Left lobe of liver (tissue), 2 donors: ENCODE measurements at regions not wholly inside any gene's neighbourhood (a gene's known extent, or its start where the extent isn't known, plus 50 kb on each side); places are given as distances from the start of the nearest gene placed in this dataset.

Experiments used
- ATAC-seq: fragments of 200-7000 bp; cut with Tn5 transposase; one replicate; pipeline ENCODE4 v1.9.1; 2020; ENCODE audit warnings: mild to moderate bottlenecking, moderate library complexity
- DNase-seq: peaks from one replicate; pipeline ENCODE4 v3.0.0-alpha.2; 2020; ENCODE audit warnings: low spot score
- donor health status: DM: no; HTN: no; CAD: no; lungs with moderate emphysema.
- donor health status: DM: no; HTN: yes; CAD: no.

DNA sequence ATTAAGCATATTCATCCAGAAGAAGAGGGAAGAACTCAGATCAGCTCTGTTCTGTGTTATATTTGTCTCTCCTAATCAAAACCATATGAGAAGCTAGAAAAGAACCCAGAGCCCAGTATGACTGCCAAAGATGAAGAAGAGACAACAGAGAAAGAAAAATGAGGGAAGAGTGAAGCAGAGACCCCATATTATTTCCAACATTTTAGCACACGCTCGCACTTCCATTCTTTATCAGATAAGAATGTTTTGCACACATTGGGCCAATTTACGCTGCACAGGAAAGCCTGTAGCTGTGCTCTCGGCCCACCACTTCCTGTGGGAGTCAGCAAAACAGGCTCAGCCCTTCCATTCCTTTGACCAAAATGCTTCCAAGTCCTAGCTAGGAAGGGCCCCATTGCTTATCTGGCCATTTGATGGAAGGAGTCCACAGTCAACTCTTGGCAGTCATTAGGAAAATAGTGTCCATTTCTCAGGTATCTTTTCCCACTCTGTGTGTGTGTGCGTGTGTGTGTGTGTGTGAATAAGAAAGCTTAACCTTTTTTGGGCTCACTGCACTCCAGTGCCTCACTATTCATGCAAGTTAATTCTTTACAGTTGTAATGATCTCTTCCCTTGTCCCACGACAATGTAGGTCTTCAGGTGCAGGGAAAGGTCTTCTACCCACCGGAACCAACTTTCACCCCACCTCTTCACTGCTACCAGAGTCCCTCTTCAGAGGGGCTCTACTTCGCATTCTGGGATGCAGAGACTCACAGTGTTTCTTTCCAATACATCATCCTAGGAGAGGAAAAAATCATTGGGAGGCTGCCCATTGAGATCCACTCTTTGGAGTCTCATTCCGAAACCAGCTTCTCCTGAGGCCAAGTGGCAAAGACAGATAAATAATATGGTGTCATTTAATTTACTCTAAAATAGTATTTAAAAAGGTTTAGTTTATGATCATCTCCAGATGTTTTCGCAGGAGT, 237.5 kb downstream of the COG6 start:
- DNase-seq (no peak), ATAC-seq (no peak)

- ATAC-seq (no peak), DNase-seq (no peak)
Observed at GRCh38 chr13:39893808-39894207, 238.3 kb downstream of the COG6 start.

DNA sequence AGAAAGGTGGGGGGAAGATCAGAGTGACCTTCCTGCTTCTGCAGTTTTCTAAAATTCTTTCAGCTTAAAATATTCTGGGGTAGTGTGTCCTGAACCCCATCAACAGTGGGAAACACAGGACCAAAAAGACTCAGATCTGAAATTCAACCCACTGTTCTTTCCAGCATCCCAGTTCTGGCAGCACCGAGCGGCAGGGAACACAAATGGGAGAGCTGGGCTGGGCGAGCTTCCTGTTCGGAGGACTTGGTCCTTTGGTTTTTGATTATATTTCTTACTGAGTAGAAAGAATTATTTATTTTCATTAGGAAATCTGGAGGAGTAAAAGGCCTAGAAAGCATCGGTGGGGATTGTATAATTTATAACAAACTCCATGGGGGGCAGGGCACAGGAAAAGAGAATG, 239.1 kb downstream of the COG6 start:
- no peak for DNase-seq
- ATAC-seq, result no peak

GRCh38 chr13:39895254-39895653, 239.8 kb downstream of the COG6 start:
- ATAC-seq, result no peak
- DNase-seq, result no peak

DNA sequence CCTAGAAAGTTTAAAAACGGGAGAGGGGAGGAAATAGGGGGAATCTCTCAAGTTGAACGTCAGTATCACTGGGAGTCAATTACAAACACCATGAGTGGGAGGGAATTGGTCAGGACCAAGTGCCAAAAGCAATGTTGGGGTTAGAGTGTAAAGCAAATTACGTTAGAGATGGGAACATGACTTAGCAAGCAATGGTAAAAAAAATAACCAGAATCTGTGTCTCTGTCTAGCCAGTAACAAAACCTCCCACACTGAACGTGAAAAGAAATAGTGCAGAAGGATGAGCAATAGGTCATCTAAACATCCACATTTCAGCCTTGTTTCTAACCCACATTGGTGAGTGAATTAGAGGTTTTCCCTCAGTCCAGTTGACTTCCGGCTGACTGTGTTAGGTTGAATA, 242.2 kb downstream of the COG6 start:
- no peak for ATAC-seq
- DNase-seq, result no peak

DNA sequence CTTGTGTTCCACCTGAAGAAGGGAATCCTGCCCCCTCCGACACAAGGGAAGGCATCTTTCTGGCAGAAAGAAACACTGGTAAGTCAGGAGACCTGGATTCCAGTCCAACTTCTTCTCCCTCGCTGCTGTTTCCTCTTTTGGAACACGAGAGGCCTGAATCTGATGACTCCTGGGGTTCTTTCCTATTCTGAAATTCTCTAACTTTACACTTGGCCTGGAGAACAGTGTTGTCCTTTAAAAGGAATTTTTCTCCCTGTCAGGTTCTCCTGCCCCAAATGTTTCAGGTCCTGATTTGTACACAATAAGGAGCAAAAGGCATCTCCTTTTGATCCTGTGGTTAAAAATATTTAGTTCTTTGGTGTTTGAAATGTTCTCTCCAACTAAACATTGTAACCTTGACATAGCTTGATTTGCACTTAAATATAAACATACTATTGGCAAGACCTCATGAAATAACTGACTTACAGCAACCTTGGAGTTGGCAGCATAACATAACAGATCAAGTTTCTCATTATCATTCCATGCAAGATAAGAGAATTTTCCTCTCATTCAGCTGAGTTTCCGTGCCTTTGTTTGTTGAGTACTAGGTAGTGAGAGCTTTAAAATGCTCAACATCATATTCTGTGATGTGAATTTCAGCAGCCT, 244.8 kb downstream of the COG6 start:
- DNase-seq (no peak), ATAC-seq (no peak)

DNA sequence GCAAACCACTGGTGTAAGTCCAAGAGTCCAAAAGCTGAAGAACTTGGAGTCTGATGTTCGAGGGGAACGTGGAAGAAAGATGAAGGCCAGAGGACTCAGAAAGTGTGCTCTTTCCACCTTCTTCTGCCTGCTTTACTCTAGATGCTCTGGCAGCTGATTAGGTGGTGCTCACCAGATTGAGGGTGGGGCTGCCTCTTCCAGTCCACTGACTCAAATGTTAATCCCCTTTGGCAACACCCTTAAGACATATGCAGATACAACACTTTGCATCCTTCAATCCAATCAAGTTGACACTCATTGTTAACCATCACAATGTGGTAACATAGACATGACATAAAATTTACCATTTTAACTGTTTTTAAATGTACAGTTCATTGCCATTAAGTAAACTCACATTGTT, 249.5 kb downstream of the COG6 start:
- DNase-seq, result no peak
- ATAC-seq, result no peak

DNA sequence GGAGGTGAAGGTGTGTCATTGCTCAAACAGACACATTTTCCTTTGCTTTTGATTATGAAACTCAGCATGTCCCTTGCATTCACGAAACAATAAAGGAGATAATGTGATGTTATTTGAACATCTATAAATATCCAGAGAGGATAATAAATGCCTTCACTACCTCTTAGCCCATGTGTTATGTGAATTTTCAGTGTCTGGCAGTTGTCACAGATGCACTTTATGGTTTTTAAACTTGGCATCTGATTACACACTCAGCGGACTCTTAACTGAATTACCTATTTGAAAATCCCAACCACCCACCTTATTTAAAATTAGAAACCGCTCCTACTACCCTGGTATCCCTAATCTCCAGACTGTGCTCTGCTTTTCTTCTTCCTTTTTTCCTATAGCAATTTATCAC, 254.2 kb downstream of the COG6 start:
- no peak for DNase-seq
- ATAC-seq, result no peak

- DNase-seq (no peak), ATAC-seq (no peak)
Observed at GRCh38 chr13:39910041-39910440, 254.6 kb downstream of the COG6 start.

DNA sequence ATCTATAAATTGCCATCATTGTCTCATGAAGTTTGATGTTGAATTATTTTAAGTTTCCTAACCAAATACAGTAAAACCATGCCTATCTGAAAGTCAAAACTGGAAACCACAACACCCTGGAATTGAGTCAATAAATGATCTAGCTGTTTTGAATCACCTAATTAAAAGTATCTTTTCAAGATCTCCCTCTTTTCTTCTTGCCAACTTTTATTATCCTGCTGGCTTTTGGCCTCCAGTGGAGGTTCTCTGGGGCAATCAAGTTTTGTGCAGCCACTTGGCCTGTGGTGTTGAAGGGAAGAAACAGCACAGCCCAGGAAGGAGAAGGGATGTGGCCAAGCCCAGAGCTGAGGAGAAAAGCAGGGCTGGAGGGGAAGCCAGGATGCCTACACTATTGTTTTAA, 255.4 kb downstream of the COG6 start:
- DNase-seq (no peak), ATAC-seq (no peak)

DNA sequence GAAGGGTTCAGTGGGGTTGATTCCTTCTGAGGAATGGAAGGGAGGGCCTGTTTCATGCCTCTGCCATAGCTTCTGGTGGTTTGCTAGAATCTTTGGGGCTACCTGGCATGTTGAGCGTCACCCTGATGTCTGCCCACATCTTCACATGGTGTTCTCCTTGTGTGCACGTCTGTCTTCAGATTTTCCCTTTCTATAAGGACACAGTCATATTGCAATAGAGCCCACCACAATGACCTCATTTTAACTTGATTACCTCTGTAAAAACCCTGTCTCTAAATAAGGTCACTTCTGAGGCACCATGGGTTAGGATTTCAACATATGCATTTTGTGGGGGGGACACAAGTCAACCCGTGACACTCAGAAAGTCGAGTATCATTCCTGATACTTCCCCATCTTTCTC, 257.9 kb downstream of the COG6 start:
- ATAC-seq, result no peak
- DNase-seq, result no peak

DNA sequence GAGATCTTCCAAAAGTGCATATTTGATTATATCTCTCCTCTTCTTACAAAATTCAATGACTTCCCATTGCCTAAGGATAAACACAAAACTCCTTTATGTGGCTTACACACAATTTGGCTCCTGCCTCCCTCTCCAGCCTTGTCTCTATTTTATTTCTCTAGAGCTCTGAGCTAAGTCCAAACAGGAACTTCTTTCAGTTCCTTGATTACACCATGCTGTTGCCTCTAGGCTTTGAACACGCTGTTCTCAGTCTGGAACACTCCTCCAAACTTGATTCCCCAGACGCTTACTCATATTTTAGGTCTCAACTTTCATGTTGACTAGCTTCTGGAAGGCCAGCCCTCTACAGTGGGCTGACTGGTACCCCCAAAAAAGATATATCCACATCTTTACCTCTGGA, 258.5 kb downstream of the COG6 start:
- DNase-seq (no peak), ATAC-seq (no peak)

DNA sequence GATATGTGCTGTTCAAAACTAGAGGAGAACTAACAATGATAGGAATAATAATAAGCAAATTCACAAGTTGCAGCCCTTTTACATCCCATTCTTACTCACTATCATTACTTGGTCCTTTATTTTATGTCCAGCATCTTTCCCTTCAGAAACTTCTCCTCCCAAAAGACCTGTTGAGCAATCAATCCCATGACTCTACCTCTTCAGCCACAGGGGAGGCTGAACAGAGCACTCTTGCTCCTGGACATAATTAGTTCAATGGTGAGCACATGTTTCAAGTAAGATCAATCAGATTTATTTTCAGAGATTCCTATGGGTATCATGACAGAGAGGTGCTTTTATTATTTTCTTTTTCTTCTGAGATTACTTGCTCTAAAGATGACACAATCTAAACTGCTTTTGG, 260.0 kb downstream of the COG6 start:
- DNase-seq (no peak), ATAC-seq (no peak)

DNA sequence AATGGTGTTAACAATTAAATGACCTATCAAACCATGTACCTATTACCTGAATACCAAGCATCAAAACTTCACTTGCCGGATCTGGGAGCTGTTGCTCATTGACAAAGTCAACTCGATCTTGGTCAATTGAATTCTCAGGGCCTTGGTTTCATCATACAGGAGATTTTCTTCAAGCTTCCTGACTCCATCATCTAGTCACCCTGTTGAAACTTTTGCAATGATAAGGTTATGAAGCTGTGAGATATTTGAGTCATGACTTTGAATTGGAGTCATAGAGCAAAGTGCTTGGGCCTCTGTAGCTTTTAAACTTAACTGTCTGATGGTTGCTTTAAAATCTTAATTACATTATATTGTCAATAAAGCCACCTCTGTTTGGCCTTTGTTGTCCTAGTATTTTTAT, 260.9 kb downstream of the COG6 start:
- ATAC-seq, result no peak
- DNase-seq, result no peak

GRCh38 chr13:39918620-39919236, 263.3 kb downstream of the COG6 start:
- no peak for ATAC-seq
- DNase-seq, result no peak

- ATAC-seq (no peak), DNase-seq (no peak)
Observed at GRCh38 chr13:39920613-39921012, 265.2 kb downstream of the COG6 start.

DNA sequence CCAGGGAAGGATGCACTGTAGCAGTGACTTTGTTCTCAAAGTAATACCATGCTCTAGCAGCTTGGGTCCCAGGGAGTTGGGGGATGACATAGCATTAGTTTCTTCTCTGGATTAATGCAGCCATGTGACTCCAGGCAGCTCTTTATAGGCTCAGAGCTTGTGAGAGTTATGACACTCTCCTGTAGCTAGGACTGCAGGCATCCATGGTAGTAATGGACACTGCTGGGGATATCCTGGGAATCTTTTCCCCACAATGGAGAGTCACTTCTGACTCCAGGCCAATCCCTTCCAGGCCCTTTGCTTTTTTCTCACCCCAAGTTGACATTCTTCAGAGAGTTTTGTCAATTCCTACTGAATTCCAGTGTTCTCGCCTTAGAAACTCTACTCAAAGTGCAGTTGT, 270.9 kb downstream of the COG6 start:
- no peak for ATAC-seq
- DNase-seq, result no peak

GRCh38 chr13:39928261-39928660, 272.8 kb downstream of the COG6 start:
- DNase-seq (no peak), ATAC-seq (no peak)

GRCh38 chr13:39929583-39929982, 274.1 kb downstream of the COG6 start:
- no peak for ATAC-seq
- no peak for DNase-seq

DNA sequence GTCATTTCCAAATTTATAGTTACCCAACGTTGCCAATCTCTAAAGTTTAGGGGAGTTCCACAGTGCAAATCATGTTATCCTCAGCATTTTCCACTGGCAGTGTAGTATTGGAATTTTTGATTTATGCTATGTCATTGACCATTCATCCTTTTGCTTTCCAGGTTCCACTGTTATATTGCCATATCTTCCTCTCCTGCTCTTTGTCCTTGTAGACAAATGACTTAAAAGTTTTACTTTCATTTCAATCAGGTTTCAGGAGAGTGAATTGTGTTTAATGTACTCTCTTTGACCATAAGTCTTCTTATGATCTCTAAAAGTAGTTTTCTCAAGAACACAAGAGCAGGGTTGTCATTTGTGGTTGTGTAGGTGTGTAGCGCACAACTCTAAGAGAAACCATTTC, 274.6 kb downstream of the COG6 start:
- no peak for ATAC-seq

DNA sequence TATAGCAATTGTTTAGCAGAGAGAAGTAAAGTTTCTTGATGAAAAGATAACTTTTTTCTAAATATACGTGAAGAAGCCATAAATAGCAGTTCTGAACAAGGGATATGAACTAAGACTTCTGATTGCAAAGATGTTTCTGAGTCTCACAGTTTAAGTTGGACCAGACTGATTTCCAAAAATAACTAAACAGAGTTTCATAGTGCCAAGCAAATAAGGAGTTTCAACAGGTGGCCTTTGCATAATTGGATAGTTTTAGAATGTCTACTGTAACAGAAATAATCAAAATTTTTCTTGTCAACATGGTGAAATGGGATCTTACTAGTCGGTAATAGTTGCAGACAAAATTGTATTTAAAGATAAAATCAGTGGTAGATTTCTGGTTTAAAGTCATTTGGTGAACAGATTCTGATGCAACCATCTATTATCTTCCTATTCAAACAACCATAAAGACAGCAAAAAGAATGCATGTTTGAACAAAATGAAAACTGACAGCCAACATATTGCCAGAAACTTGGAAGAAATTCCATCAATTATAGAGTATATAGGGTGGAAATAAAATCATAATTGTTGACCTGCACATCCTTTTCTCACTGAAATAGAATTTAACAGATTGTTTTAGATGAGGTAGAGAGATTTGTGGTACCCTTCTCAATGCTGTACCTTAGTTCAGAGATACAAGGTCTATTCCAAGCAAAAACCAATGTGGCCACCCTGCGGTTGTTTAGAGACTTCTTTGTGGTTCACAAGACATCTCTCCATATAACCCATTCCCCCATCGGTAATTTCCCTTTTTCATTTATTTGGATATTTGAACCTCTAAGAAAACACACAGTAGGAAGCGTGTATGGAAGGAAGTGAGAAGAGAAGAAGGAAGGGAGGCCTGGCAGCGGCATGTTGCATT, 275.3 kb downstream of the COG6 start:
- ATAC-seq (no peak), DNase-seq (no peak)

More for the DNA sequence above, 274.6 kb downstream of the COG6 start:
- DNase-seq, result no peak
